HG03457 (cell line): ENCODE measurements at regions not wholly inside any gene's neighbourhood (a gene's known extent, or its start where the extent isn't known, plus 50 kb on each side); places are given as distances from the start of the nearest gene placed in this dataset.
"Not testable (repeated sequence)": the region's sequence is repeated elsewhere in the genome, so short reads cannot be mapped to it uniquely, and the experiment has no call there.

Experiments
- ATAC-seq: cut with Tn5 transposase; IDR thresholded peaks from one replicate; pipeline ENCODE4 v1.9.1; 2021; ENCODE audit warnings: moderate number of reproducible peaks; ENCODE audit not compliant: unreplicated experiment

DNA sequence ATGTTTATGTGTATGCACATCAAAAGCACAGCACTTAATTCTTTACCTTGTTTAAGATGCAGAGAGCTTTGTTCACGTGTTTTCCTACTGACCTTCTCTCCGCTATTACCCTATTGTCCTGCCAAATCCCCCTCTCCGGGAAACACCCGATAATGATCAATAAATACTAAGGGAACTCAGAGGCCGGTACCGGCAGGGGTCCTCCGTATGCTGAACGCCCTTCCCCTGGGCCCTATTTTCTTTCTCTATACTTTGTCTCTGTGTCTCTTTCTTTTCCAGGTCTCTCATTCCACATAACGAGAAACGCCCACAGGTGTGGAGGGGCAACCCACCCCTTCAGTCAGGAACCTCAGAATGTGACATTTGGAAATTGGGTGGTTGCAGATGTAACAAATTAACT is 160.1 kb downstream of the ADRA2C start:
- not testable (repeated sequence) for ATAC-seq

DNA sequence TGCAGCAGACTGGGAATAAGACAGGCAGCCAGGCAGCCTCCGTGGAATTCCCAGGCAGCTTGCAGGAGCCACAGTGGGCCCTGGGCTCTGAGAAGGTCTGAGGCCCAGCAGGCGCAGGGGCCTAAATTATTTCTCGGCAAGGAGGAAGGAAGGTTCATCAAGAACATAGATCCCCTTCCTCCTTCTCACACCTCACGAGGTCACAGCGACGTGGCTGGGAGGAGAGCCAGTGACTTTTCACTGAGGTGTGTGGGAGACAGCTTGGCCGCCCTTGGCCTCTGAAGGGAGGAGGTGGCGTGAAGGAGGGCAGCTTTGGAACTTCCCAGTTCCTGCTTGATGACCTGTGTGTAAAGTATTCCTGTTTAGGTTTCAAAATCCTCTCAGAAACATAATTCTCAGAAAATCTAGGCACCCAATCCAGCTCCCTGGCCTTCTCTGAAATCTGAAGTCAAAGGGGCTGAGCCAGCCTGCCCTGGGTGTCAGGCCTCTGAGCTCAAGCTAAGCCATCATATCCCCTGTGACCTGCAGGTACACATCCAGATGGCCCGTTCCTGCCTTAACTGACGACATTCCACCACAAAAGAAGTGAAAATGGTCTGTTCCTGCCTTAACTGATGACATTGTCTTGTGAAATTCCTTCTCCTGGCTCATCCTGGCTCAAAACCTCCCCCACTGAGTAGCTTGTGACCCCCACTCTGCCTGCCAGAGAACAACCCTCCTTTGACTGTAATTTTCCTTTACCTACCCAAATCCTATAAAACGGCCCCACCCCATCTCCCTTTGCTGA is 161.0 kb downstream of the ADRA2C start:
- not testable (repeated sequence) for ATAC-seq

GRCh38 chr4:3929431-3929830 is 163.2 kb downstream of the ADRA2C start:
- ATAC-seq, result not testable (repeated sequence)

GRCh38 chr4:3932734-3933133 is 166.5 kb downstream of the ADRA2C start:
- not testable (repeated sequence) for ATAC-seq

- ATAC-seq, result not testable (repeated sequence)
Observed at GRCh38 chr4:3935406-3935805, 169.2 kb downstream of the ADRA2C start.

DNA sequence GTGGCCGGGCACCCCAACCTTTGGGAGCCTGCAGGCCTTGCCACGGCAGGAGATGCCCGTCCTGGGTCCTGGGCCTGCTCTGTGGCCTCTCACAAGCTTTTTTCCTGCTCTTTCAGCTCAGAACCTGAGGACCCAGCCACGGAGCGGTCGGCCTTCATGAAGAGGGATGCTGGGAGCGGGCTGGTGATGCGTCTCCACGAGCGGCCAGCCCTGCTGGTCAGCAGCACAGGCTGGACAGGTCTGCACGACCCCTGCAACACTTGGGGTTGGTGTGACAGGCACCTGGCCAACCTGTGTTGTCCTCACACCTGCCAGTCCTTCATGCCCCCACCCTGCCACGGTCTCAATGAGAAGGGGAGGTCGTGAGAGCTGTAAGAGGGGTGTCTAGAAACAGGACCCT is 170.0 kb downstream of the ADRA2C start:
- no peak for ATAC-seq

DNA sequence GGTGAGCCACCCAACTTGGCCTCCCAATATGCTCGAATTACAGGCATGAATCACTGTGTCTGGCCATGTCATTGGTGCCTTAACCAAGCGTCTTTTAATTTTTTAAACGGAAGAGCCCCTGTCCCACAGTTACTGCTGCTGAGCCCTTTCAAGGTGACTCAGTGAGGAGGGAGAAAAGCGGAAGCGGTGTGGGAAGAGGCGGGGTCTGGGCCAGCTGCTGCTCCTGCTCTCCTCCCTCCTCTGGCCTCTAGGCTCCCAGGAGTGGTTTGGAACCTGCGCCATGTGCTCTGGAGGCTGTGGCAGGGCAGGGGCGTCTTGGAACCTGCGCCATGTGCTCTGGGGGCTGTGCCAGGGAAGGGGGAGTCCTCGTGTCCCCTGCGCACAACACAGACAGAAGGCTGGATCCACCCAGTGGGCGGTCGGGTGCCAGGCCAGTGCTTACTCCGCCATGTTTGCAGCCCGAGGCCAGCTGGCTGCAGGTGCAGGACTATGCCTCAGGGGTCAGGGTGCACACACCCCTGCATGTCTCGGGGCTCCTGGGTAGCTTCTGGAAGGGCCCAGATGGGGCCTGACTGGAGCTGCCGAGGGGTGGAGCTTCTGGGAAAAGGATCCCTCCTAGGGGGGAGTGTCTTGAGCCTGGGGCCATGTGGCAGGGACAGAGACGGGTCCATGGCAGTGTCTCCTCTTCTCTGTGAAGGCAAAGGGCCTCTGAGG is 171.8 kb downstream of the ADRA2C start:
- not testable (repeated sequence) for ATAC-seq

DNA sequence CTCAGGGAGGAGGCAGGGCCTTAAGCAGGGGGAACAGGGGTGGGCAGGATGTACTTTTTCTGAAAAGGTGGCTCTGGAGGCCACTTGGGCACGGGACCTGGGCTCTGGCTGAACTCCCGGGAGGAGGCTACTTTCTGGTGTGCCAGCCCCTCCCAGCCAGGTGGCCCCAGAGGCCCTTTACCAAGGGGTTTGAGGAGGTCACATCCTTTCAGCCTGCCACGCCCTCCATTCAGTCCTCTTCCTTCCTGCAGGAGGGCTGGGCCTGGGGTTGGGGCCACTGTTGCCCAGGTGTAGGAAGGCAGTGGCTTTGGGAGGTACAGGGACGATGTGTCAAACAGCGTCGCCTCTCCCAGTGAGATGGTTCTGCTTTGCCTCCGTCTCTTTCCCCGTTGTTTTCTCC is 172.5 kb downstream of the ADRA2C start:
- not testable (repeated sequence) for ATAC-seq

DNA sequence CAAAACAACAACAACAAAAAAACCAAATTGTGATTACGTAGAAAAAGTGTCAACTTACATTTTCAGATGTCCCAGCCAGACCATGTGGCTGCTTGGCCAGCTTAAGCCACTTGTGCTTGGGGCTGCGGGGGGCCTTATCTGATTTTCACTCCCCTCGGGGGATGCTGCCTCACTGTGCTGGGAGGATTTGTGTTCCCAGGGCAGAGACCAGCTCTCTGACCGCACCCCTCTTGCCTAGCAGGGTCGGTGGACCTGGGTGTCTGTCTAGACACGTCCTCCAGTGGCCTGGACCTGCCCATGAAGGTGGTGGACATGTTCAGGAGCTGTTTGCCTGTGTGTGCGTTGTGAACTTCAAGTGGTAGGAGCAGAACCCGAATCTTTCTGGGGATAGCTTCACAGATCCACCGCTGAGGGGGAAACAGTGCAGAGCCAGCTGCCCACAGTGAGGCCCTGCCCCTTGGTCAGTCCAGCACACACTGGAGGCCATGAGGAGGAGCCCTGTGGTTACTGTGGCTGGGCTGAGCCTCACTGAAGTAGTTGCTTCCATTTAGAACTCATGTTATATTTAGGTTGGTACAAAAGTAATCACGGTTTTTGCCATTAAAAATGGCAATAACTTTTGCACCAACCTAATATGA is 173.9 kb downstream of the ADRA2C start:
- not testable (repeated sequence) for ATAC-seq

- not testable (repeated sequence) for ATAC-seq
Observed at GRCh38 chr4:3941735-3942522, 175.7 kb downstream of the ADRA2C start.

DNA sequence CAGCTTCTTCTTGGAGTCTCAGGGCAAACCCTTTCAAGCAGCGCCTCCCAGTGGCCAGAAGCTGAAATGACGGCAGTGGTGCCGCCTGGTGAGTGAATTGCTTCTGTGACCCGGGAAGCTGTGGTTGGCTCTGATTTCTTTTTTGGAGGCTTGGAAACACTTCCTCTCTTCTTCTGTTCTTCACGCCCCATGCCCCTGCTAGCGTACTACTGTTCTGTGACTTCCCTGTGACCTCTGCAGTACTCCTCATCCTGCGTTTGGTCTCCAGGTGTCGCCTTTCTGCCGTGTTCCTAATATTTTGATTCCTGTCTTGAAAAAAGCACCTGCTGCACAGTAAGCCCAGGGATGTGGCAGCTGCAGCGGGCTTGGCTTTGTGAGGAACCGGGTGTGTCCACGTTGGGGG is 176.4 kb downstream of the ADRA2C start:
- ATAC-seq, result not testable (repeated sequence)

DNA sequence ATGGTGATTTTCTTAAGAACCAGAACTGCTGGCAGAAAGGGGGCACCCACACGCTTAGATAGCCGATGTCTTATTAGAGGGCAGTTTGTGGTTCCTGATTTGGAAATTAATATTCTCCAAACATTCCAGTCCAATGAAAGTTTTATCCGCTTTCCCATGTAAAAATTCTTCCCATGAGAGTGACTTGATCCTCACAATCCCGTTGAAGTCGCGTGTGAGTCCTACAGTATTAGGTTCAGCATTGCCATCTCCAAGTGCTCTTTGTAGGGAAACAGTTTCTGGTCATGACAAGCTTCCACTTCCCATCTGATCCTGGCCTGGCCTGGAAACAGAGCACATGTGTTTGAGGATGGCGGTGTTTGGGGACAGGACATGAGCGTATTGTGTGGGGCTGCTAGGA is 176.9 kb downstream of the ADRA2C start:
- ATAC-seq, result not testable (repeated sequence)

DNA sequence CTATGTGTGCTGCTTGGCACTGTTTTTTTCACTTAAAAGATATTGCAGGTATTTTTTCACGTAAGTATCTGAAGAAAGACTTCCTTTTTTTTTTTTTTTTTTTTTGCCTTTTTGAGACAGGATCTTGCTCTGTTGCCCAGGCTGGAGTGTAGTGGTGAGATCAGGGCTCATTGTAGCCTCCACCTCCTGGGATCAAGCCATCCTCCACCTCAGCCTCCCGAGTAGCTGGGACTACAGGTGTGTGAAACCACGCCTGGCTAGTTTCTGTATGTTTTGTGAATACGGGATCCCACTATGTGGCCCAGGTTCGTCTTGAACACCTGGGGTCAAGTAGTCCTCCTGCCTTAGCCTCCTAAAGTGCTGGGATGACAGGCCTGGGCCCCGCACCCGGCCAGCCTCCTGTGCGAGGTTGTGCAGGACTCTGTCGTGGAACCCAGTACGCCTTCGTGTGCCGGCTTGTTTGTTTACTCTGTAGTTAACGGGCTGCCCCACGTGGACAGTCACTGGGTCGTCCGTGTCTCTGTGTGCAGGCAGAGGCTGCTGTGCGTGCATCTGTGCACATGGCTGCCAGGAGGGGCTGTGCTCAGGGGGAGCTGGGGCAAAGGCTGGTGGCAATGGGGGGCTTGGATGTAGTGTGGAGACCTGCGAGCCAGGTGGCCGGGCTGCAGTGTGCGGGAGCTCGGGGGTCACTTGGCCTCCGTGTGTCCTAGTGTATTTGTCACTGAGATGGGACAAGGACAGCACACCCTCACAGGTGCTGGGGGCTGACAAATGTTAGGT is 179.5 kb downstream of the ADRA2C start:
- ATAC-seq, result no peak

DNA sequence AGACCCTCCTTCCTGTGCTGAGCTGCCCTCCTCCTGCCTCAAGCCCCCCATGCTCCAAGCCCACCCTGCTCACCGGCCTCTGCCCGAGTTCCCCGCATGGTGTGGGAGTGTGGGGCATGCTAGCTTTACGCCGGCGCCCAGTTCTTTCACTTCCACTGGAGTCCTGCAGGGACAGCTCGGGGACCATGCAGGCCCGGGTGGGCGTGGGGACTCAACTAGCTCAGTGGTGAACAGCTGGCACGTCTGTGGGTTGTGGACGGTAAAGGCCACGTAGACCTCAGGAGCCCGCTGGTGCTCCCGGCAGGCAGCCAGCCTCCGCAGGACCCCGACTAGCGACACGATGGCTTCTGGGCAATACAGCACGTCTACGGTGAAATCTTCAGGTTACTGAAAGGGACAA is 180.4 kb downstream of the ADRA2C start:
- ATAC-seq, result not testable (repeated sequence)

- ATAC-seq, result not testable (repeated sequence)
Observed at GRCh38 chr4:3947761-3948160, 181.6 kb downstream of the ADRA2C start.

DNA sequence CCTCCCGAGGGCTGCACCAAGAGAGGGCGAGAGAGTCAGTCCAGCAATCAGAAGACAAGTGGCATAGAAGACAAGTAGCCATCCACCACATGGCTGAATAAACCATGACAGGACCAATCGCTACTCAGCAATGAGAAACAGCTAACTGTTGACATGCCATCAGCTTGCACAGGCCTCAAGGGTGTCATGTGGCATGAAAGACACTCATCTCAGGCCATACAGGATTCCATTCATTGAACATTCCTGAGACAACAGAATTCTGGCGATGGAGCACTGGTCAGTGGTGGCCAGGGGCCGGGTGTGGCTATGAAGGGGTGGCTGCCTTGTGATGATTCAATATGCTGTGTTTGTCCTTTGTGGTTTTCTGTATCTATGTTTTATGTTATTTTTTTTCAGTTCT is 182.0 kb downstream of the ADRA2C start:
- ATAC-seq, result not testable (repeated sequence)

DNA sequence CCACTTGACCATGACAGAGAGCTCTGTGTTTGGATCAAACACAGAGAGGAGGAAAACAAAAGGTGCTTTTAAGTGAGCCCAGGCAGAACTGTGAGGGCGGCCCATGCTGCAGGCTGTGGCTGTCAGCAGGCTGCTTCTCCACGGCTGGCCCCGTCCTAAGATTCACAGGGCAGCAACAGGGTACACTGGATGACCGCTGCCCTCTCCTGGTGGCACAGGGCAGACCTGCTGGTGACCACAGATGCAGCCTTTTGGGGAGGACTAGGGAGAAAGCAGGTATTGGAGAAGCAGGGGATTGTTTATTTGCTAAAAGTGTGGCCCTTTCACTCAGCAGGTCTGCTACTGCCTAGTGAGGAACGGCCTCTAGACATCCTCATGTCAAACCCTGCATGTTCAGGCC is 183.7 kb downstream of the ADRA2C start:
- not testable (repeated sequence) for ATAC-seq

DNA sequence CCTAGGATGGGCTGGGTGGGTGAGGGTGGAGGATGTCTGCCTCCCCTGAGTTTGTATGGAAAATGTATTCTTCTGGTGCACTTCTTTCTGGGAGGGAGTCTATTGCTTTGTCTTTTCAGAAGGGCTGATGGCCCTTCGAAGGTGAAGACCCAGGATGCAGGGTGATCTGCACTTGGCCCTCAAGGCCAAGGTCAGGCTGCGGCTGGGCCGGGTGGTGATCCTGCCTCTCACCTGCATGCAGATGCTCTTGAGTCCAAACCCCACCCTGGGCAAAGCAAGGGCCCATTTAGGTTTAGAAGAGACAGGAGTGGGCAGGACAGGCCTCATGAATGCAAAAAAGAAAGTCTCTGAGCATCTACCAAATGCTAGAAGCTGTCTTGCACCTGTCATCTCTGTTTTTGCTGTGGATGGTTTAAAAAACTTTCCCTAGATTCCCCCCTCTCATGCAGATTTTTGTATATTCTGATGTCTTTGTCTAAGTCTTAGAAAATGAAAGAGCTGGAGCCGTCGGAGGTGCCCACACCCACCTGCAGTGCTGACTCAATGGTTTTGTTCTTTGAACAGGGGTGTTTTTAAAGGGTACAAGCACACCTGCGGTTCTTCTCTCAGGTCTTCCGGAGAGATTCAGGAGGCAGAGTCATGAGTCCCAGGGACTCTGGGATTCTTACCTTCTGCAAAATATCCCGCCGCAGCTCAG is 186.4 kb downstream of the ADRA2C start:
- not testable (repeated sequence) for ATAC-seq

DNA sequence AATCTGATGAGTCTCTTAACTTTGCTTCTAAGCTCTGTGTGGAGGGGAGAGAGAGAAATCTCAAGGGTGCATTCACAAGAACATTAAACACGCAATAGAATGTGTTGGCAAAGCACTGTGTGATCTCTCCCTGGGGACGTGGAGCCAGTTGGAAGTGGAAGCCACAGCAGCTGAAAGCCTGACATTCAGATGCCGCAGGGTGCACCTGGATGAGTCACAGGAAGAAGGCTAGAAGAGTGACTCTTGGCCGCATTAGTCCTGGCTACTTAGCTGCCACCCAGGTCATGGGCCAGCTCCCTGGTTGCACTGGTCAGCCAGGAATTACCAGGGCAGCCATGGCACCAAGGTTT is 186.9 kb downstream of the ADRA2C start:
- not testable (repeated sequence) for ATAC-seq
